ENCODE measurements at regions not wholly inside any gene's neighbourhood (a gene's known extent, or its start where the extent isn't known, plus 50 kb on each side); places are given as distances from the start of the nearest gene placed in this dataset.

GRCh38 chr1:4292861-4293260, 361.5 kb upstream of the AJAP1 start:
- no peak for DNase-seq

DNA sequence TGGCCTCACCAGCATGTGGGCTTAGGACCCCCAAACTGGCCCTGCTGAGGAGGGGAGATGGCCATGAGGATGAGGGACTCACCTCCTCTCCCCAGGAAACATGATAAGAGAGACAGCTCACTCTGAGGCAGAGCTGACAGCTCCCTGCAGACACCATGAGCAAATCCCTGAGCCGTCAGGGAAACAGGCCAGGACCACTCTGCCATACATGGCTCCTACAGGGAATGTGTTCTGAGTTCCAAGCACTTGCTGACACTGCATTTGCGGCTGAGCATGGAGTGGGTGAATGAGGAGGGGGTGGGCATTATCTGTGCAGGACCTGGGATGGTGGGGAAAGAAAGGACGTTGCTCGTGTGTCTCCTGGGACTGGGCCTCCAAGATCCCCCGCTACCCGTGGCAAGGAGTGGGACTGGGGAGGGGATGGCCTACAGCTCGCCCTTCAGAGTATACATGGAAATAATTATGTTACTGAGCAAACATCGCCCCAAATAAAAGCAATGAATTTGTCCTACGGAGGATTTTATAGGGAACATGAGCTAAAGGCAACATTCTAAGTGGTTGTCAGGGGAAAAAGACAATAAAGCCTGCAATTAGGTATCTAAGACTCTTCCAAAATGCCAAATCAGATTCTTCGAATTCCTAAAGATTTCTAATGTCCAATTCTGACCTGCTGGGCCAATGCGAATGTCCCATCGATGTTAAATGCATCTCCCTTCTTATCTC, 355.9 kb upstream of the AJAP1 start:
- DNase-seq = no peak

GRCh38 chr1:4301007-4301406, 353.4 kb upstream of the AJAP1 start:
- no peak for DNase-seq

DNA sequence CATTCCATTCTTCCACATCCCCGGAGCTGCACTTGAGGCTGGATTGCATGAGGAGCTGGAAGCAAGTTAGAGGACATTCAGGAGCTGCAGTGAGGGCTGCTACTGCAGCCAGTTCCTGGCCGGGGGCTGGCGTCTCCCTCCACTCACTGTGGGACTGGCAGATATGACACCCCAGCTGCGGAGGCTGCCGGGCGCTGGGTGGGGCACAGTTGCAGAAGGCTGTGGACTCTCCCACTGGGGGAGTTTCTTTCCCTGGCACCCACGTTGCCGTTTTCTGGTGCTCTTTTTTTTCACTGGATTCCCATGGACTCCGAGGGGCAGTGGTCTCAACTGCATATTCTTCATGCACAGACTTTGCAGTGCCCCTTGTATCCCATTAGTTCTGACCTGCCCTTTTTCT, 351.1 kb upstream of the AJAP1 start:
- DNase-seq = no peak

DNA sequence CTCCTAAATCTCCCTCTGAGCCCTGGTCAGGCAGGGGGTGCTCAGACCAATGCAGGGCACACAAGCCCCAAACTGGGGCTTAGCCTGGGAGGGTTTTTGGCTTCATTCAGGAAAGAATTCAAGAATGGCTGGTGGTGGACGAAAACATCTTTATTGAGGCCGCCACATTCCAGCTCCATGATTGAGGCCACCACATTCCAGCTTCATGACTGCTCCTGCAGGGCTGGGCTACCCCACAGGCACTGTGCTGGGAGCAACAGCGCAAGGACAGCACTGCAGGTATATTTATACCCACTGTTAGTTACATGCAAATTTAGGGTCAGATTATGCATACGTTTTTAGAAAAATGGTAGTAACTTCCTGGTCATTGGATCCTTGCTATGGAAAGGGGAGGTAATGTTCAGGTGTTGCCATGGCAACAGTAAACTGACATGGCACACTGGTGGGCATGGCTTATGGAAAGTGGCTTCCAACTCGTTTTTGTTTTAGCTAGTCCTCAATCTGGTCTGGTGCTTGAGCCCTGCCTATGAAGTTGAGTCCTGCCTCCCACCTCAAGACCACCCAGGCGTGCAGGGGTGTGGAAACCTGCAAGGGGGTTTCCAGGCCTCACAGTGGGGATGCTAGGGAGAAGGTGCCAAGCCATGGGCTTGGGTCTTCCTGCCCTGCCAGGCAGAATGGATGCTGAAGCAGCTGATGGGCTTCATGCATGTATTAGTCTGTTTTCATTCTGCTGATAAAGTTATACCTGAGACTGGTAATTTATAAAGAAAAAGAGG, 348.7 kb upstream of the AJAP1 start:
- DNase-seq = no peak

DNA sequence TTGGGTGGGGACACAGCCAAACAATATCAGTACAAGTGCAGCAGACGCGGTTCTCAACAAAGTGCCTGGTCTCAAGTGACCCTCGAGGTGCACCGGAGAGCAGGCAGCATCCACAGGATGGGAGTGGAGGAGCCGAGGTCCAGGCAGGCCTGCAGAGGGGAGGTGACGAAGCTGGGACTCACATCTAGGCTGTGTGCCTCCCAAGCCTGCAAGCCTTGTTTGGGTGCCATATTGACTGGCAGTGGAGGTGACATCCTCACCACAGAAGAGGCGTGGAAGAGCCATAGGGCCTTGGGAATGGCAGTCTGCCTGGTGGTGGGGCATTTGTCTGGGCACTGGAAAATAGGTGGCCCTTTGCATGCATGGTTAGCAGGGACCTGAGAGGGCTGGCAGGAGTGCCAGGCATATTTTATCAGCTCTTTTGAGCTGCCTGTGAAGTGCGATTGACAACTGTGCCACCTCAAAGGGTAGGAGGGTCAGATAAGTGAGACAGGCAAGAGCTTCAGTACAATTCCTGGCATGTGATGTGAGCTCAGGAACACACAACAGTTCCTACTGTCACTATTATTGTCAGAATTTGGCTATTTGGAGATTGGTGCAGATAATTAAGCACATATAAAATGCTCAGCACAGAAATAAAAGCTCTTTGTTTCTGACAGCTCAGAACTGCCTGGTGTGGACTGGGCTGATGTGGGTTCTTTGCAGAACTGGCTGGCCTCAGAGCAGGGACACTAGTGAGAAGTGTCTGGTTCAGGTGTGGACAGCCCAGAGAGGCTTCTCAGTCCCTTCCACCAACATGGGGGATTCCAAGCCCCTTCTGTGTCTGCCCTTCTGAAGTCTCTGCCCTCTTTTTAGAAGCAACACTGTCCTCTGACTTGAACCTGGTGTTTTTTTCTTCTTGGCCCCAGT, 347.6 kb upstream of the AJAP1 start:
- no peak for DNase-seq

DNA sequence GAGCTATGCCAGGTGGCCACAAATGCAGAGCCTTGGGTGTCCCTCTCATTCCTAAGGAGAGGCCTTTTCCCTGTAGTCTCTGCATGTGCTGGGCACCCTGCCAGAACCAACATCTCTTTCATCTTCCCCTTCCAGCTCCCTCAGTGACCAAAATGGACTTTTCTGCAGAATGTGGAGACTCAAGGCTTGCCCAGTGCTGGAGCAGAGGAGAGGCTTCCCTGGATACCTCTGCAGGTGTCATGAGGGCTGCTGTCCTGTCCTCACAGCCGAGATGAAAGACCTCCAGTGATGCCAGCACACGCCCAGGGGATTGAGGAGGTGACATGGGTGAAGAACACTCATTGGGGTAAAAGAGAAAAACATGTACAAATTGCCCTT, 347.0 kb upstream of the AJAP1 start:
- no peak for DNase-seq

- DNase-seq = no peak
These were observed 346.4 kb upstream of the AJAP1 start for GRCh38 chr1:4307911-4308545.

DNA sequence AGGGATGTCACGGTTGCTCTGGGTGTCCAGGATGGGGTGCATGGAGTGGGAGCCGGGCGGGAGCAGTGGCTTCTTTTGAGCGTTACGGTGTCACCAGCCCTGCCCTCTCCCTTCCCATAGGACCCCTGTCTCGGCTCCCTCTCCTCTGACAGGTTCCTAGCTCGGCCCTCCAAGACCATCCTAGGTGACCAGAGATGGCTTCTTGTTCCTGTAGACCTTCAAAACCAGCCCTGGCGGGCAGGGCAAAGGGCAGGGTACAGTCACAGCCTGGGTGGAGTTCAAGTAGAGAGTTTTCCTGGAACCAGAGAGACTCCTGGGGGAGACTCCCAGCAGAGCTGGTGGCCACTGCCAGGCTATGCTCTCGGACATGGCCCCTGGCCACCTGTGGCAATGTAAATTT, 345.6 kb upstream of the AJAP1 start:
- no peak for DNase-seq

- DNase-seq = no peak
These were observed 344.6 kb upstream of the AJAP1 start for GRCh38 chr1:4309676-4310320.

DNA sequence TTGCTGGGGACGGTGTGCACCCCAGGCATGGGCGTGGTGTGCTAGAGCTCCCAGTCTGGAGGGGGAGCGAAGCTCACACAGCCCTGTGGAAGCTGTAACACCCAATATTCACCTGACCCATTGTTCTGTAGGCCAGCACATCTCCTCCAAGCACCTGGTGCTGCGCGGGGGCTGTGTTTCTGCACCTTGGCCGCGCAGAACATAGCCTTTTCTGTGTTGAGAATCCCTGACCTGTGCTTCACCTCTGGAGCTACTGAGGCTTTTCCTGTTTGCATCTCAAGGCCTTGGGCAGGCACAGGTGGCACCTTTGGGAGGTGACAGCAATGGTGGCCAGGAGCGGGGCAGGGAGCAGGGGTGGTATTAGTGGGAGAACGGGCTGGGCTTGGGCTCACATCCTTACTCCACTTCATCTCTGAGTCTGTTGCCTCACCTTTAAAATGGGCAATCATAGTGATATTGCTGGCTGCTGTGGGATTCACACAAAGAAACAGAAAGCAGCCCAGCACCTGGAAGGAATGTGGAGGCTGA, 343.9 kb upstream of the AJAP1 start:
- no peak for DNase-seq

DNA sequence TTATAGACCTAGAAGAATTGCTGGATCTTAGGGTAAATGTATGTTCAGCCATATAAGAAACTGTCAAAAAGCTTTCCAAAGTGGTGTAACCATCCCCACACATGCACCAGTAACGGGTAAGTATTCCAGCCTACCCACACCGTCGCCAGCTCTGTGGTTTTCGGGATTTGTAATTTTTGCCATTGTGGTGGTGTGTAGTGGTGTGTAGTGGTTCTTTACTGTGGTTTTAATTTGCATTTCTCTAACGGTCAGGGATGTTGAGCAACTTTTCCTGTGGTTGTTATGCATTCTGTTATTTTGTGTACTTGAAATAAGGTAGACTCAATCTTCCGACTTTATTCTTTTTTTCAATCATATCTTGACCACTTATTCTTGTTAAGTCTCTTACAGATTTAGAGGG, 342.4 kb upstream of the AJAP1 start:
- DNase-seq = no peak

DNA sequence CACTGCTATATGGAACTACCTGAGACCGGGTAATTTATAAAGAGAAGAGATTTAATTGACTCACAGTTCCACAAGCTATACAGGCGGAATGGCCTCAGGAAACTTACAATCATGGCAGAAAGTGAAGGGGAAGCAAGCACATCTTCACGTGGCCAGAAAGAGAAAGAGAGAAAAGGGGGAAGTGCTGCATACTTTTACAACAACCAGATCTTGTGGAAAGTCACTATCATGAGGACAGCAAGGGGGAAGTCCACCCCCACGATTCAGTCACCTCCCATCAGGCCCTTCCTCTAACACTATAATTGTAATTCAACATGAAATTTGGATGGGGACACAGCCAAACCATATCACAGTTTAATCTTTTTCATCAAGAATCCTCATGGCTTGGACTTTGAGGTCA, 339.2 kb upstream of the AJAP1 start:
- no peak for DNase-seq

DNA sequence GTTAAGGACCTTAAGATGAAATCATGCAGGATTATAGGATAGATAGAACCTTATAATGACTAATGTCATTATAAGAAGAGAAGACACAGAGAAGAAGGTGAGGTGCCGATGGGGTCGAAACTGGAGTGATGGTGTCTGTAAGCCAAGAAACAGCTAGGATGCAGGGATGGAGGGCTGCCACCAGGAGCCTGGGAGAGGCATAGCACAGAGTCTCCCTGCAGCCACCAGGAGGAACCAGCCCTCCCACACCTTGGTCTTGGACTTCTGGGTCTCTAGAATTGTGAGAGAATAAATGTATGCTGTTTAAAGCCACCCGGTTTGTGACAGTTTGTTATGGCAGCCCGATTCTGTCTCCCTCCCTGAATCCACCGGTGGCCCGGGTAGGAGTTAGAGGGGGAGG, 337.2 kb upstream of the AJAP1 start:
- no peak for DNase-seq

DNA sequence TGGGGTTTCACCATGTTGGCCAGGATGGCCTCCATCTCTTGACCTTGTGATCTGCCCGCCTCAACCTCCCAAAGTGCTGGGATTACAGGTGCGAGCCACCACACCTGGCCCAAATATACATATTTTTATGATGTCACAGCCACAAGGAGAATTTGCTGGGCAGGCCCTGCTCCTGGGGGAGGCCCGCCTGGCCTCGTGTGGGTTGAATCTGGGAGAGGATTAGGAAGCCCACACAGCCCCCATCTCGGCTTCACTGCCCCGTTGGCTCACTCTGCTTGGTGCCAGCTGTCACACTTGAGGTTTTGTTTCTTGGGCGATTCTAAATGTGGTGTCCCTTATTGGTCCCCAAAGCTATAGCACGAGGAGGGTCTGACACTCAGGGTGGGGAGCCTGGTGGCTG, 335.7 kb upstream of the AJAP1 start:
- DNase-seq = no peak

DNA sequence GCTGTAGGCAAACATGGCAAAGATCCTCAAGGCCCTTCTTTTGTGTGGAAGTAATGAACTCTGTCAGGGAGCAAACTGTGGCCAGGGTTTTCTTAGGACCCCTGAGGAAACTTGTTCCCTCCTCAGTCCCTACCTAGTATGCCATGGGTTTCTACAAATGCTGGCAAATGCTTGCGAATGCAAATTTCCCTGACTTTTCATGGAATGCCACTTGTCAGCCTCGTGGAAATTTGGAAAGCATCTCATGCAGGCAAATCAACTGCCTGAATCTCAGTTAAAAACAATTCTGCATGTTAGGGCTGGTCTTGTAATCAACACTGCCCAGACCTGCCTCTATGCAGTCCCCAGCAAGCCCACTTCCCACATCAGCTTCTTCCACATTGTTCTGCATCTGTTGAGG, 334.9 kb upstream of the AJAP1 start:
- DNase-seq = no peak

- no peak for DNase-seq
These were observed 331.5 kb upstream of the AJAP1 start for GRCh38 chr1:4322881-4323280.

GRCh38 chr1:4323309-4323708, 331.1 kb upstream of the AJAP1 start:
- DNase-seq = no peak

- DNase-seq = no peak
These were observed 329.9 kb upstream of the AJAP1 start for GRCh38 chr1:4324525-4324924.

DNA sequence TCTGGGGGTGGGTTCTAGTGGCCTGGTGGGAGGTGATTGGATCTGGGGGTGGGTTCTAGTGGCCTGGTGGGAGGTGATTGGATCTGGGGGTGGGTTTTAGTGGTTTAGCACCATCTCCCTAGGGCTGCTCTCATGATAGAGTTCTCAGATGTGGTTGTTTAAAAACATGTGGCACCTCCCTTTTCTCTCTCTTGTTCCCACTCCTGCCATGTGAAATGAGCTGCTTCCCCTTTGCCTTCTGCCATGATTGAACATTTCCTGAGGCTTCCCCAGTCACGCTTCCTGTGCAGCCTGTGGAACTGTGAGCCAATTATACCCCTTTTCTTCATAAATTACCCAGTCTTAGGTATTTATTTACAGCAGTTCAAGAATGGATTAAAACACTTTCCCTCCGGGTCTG, 327.3 kb upstream of the AJAP1 start:
- DNase-seq = no peak

- no peak for DNase-seq
These were observed 325.9 kb upstream of the AJAP1 start for GRCh38 chr1:4328402-4329071.
